ENCODE measurements at regions not wholly inside any gene's neighbourhood (a gene's known extent, or its start where the extent isn't known, plus 50 kb on each side); places are given as distances from the start of the nearest gene placed in this dataset.

GRCh38 chr1:5511381-5512097 lies 480.7 kb downstream of the NPHP4 start:
- no peak for DNase-seq

GRCh38 chr1:5509664-5510452 lies 482.4 kb downstream of the NPHP4 start:
- peak; percentile 66 for DNase-seq

- DNase-seq, result no peak
These were observed 483.4 kb downstream of the NPHP4 start for GRCh38 chr1:5508669-5509330.

GRCh38 chr1:5507340-5507739 lies 484.9 kb downstream of the NPHP4 start:
- no peak for DNase-seq

GRCh38 chr1:5506634-5507033 lies 485.6 kb downstream of the NPHP4 start:
- no peak for DNase-seq

GRCh38 chr1:5505944-5506343 lies 486.3 kb downstream of the NPHP4 start:
- DNase-seq, result no peak

- no peak for DNase-seq
These were observed 487.9 kb downstream of the NPHP4 start for GRCh38 chr1:5504364-5504740.

GRCh38 chr1:5503556-5504363 lies 488.5 kb downstream of the NPHP4 start:
- DNase-seq, result no peak

GRCh38 chr1:5502311-5503194 lies 489.7 kb downstream of the NPHP4 start:
- DNase-seq, result no peak

- DNase-seq, result no peak
These were observed 490.9 kb downstream of the NPHP4 start for GRCh38 chr1:5501206-5501930.

GRCh38 chr1:5500541-5500940 lies 491.7 kb downstream of the NPHP4 start:
- no peak for DNase-seq

GRCh38 chr1:5497503-5497902 lies 494.7 kb downstream of the NPHP4 start:
- DNase-seq, result no peak

- no peak for DNase-seq
These were observed 496.4 kb downstream of the NPHP4 start for GRCh38 chr1:5495596-5496410.

GRCh38 chr1:5494518-5494917 lies 497.7 kb downstream of the NPHP4 start:
- DNase-seq, result no peak

- no peak for DNase-seq
These were observed 498.3 kb downstream of the NPHP4 start for GRCh38 chr1:5493851-5494311.

GRCh38 chr1:5493275-5493674 lies 498.9 kb downstream of the NPHP4 start:
- DNase-seq, result no peak

GRCh38 chr1:5492846-5493245 lies 499.4 kb downstream of the NPHP4 start:
- no peak for DNase-seq

GRCh38 chr1:5491207-5491904 lies 500.9 kb downstream of the NPHP4 start:
- no peak for DNase-seq

- no peak for DNase-seq
These were observed 501.6 kb downstream of the NPHP4 start for GRCh38 chr1:5490635-5491034.

- no peak for DNase-seq
These were observed 503.8 kb downstream of the NPHP4 start for GRCh38 chr1:5488448-5488847.
